ENCODE measurements at regions not wholly inside any gene's neighbourhood (a gene's known extent, or its start where the extent isn't known, plus 50 kb on each side); places are given as distances from the start of the nearest gene placed in this dataset.
"Not testable (repeated sequence)": the region's sequence is repeated elsewhere in the genome, so short reads cannot be mapped to it uniquely, and the experiment has no call there.

DNA sequence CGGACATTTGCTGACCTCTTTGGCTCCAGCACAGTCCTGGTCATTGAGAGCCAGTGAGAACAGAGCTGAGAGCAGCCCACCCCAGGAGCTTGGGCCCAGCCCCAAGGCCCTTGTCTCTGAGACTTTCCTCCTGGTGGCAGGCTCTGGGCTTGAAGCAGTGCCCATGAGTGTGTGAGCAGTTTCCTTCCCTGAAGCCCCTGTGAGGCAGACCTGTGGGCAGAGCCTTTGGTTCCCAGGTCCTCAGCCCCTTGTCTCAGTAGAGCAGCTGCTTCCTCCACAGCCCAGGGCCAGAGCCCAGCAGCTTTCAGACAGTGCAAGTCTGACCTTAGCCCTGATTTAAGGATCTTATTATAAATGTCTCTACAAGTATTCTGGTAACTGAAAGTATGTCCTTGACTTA, 1185.0 kb downstream of the RPIA start:
- DNase-seq = not testable (repeated sequence)

DNA sequence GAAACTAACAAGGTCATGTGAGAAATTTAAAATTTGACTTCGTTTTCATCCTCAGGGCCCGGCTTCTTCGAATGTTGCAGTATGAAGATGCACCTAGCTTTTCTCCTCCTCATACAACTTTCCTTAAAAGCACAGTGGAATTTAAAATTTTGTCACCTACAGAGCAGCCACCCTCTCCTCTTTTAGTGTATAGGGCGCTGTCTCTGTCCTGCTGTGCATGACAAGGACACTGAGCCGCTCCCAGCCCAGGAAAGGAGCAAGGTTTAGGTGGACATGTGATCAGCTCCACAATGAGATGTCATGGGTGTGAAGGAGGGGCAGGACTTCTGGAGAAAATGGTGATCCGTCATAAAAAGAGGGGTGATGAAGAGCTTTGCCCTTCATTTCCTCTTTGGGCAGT, 1185.4 kb downstream of the RPIA start:
- DNase-seq = not testable (repeated sequence)

DNA sequence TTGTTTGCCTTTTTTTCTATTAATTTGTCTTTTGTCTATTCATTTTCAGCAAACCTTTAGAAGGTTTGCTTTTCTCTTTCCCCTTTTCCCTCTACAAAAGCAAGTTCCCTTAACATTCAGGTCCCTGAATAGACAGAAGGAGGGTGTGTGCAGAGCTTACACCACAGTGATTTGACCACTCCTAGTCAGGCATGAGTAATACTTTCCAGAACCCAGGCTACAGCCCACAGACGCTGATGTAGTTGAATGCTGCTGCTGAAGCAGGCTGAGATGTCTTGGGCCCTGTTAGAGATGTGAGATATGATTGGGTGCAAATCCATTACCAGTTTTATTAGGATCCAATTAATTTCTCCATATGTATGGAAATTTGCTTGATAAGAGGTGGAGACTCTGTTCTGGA, 1191.4 kb downstream of the RPIA start:
- not testable (repeated sequence) for DNase-seq

GRCh38 chr2:89883624-89884023, 1192.2 kb downstream of the RPIA start:
- not testable (repeated sequence) for DNase-seq

DNA sequence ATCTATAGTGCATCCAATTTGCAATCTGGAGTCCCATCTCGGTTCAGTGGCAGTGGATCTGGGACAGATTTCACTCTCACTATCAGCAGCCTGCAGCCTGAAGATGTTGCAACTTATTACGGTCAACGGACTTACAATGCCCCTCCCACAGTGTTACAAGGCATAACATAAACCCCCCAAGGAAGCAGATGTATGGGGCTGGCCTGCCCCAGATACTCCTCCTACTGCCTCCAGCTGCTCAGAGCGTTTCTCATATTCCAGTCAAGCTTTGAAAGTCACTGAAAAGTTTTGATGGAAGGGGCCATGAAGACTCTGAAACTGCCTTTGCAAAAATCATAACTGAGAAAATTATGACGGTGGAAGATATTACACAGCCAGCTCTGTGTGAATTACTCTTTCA, 1193.6 kb downstream of the RPIA start:
- DNase-seq = not testable (repeated sequence)

- DNase-seq = not testable (repeated sequence)
These were observed 1197.2 kb downstream of the RPIA start for GRCh38 chr2:89888693-89889092.

GRCh38 chr2:89890185-89890773, 1198.8 kb downstream of the RPIA start:
- DNase-seq = not testable (repeated sequence)

GRCh38 chr2:89894988-89895387, 1203.5 kb downstream of the RPIA start:
- DNase-seq = not testable (repeated sequence)

- DNase-seq = not testable (repeated sequence)
These were observed 1204.2 kb downstream of the RPIA start for GRCh38 chr2:89895629-89896028.

GRCh38 chr2:89927018-89927417, 1235.5 kb downstream of the RPIA start:
- DNase-seq = not testable (repeated sequence)

DNA sequence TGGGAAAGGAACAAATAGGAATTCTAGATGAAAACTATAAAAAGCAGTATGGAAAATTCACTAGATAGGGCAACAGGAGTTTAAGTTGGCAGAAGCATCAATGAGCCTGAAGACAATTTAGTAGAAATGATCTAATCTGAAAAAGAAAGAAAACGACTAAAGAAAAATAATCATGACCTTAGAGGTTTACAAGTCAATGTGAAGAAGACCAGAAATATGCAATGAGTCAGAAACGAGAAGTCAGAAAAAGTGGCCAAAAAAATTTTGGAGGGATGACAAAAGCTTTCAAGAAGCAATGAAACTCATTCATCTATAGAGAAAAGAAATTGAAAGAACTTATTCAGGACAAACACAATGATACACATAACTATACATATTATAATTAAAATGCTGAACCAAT, 1244.0 kb downstream of the RPIA start:
- DNase-seq = not testable (repeated sequence)

- not testable (repeated sequence) for DNase-seq
These were observed 1244.5 kb downstream of the RPIA start for GRCh38 chr2:89936011-89936410.

- not testable (repeated sequence) for DNase-seq
These were observed 1245.1 kb downstream of the RPIA start for GRCh38 chr2:89936559-89936958.

- DNase-seq = not testable (repeated sequence)
These were observed 1247.3 kb downstream of the RPIA start for GRCh38 chr2:89938756-89939155.

DNA sequence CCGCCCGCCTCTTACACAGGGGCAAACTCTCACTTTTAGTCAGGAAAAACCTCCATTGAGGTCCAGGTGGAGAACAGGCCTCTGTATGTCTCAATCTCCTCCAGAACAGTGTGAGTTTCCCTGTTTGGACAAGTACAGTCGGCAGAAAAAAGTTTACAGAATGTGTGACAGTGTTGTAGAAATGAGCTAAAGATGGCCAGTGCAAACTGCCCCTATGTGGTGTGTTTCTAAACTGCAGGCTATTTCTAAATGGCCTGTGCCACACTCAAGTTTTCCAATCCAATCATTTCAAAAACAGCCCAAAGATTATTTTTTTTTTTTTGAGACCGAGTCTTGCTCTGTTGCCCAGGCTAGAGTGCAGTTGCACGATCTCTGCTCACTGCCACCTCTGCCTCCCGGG, 1252.8 kb downstream of the RPIA start:
- DNase-seq = not testable (repeated sequence)

- not testable (repeated sequence) for DNase-seq
These were observed 1253.6 kb downstream of the RPIA start for GRCh38 chr2:89945004-89945616.

GRCh38 chr2:89947208-89947815, 1255.8 kb downstream of the RPIA start:
- DNase-seq = not testable (repeated sequence)

DNA sequence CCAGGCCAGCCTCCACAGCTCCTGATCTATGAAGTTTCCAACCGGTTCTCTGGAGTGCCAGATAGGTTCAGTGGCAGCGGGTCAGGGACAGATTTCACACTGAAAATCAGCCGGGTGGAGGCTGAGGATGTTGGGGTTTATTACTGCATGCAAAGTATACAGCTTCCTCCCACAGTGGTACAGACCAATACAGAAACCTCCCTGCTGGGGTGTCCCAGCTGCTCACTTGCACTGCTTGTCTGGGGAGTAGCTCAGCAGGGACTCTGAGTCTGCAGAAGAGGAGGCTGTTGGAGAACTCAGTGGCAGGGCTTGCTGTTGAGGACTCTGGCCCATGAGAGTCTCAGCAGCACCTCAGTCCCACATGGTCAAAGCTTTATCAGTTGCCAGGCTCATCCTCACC, 1256.6 kb downstream of the RPIA start:
- DNase-seq = not testable (repeated sequence)

DNA sequence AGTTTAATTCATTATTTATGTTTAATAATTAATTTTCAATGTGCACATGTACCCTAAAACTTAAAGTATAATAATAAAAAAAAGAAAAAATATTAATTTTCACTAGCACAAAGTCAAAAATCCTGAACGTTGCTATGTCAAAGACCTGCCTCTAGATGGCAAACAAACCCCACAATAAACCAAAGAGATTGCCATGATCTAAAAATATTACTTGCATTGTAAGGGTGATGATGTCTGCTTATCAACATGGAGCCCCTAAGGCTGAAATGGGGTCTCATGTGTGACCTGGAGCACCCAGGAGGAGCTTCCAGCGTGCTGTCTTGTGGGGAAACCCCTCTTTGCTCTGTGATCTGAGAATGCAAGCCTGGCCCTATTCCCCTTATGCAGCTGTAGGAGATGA, 1259.3 kb downstream of the RPIA start:
- DNase-seq = not testable (repeated sequence)

DNA sequence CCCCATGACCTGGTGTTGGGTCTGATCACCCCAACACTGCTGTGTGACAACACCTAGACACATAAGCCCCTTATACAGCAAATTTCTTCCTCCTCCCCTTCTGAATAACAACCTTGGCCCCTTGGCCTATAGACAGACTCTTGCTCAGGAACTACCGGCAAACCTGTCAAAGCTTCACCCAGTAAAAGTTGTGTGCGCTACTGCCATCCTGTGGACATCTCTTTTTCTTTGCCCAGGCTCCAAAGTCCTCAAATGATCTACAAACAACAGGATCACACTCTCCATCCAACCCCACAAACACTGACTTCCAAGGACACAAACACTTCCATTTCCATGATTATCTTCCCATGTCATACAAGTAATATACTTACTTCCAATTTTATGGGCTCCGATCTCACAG, 1265.8 kb downstream of the RPIA start:
- not testable (repeated sequence) for DNase-seq

DNA sequence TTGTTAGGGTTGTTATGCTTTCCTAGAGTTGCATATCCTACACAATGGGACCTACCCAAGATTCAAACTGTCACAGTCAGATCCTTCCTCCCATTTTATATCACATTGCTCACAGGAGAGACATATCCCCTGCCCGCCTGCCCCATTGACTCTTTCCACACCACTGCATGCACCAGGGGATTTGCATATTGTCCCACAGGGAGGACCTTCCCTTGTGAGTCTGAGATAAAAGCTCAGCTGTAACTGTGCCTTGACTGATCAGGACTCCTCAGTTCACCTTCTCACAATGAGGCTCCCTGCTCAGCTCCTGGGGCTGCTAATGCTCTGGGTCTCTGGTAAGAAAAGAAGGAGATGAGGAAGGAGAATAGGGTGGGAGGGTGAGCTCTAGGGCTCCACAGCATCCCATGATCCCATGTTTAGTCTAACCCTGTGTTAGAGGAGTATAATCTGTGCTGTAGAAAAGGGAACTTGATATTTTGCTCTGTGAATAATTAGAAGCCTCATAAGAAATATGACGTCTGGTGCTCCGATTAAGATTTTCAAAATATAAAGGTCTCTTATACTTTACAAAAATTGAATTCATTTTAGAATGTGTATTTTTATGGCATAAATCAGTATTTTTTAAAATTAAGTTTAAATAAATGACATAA, 1268.4 kb downstream of the RPIA start:
- not testable (repeated sequence) for DNase-seq

DNA sequence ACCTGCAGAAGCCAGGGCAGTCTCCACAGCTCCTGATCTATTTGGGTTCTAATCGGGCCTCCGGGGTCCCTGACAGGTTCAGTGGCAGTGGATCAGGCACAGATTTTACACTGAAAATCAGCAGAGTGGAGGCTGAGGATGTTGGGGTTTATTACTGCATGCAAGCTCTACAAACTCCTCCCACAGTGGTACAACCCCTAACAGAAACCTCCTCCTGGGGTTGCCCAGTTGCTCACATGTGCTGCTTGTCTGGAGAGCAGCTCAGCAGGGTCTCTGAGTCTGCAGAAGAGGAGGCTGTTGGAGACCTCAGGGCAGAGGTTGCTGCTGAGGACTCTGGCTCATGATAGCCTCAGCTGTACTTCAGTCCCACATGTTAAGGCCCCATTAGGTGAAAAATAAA, 1269.1 kb downstream of the RPIA start:
- not testable (repeated sequence) for DNase-seq

GRCh38 chr2:89968567-89968966, 1277.1 kb downstream of the RPIA start:
- not testable (repeated sequence) for DNase-seq

GRCh38 chr2:89969190-89969589, 1277.7 kb downstream of the RPIA start:
- DNase-seq = not testable (repeated sequence)
